ENCODE measurements at regions not wholly inside any gene's neighbourhood (a gene's known extent, or its start where the extent isn't known, plus 50 kb on each side); places are given as distances from the start of the nearest gene placed in this dataset.

GRCh38 chr6:99165838-99166237, 183.6 kb downstream of the FAXC start:
- no peak for DNase-seq (ENCODE audit: low read depth)
- H3K4me3 ChIP-seq (ENCODE audit: low read depth, low read length): no peak overlapping the region
- TF ChIP-seq CTCF (IDR thresholded peaks at IDR 0.05; ENCODE audit: insufficient read depth, low read depth, low read length): no peak

- no peak for DNase-seq (ENCODE audit: low read depth)
- no peak overlapping the region for H3K4me3 ChIP-seq (ENCODE audit: low read depth, low read length)
- TF ChIP-seq CTCF (IDR thresholded peaks at IDR 0.05; ENCODE audit: insufficient read depth, low read depth, low read length): no peak
These were observed 197.2 kb downstream of the FAXC start for GRCh38 chr6:99152347-99152643.

- H3K4me3 ChIP-seq (ENCODE audit: low read depth, low read length): no peak overlapping the region
- peak; percentile 4 for DNase-seq (ENCODE audit: low read depth)
- TF ChIP-seq CTCF (IDR thresholded peaks at IDR 0.05; ENCODE audit: insufficient read depth, low read depth, low read length): peak; percentile 68
These were observed 197.7 kb downstream of the FAXC start for GRCh38 chr6:99151634-99152346.

- TF ChIP-seq CTCF (IDR thresholded peaks at IDR 0.05; ENCODE audit: insufficient read depth, low read depth, low read length): no peak
These were observed 200.7 kb downstream of the FAXC start for GRCh38 chr6:99148761-99149160.

GRCh38 chr6:99148111-99148510, 200.4 kb upstream of the FBXL4 start:
- DNase-seq (ENCODE audit: low read depth): no peak
- TF ChIP-seq CTCF (IDR thresholded peaks at IDR 0.05; ENCODE audit: insufficient read depth, low read depth, low read length): no peak
- H3K4me3 ChIP-seq (ENCODE audit: low read depth, low read length): no peak overlapping the region

More at GRCh38 chr6:99148761-99149160, 200.7 kb downstream of the FAXC start:
- DNase-seq (ENCODE audit: low read depth): no peak
- H3K4me3 ChIP-seq (ENCODE audit: low read depth, low read length): no peak overlapping the region

GRCh38 chr6:99147206-99147605, 199.5 kb upstream of the FBXL4 start:
- H3K4me3 ChIP-seq (ENCODE audit: low read depth, low read length): no peak overlapping the region
- TF ChIP-seq CTCF (IDR thresholded peaks at IDR 0.05; ENCODE audit: insufficient read depth, low read depth, low read length): no peak
- no peak for DNase-seq (ENCODE audit: low read depth)

GRCh38 chr6:99146711-99147110, 199.0 kb upstream of the FBXL4 start:
- no peak for DNase-seq (ENCODE audit: low read depth)
- H3K4me3 ChIP-seq (ENCODE audit: low read depth, low read length): no peak overlapping the region
- TF ChIP-seq CTCF (IDR thresholded peaks at IDR 0.05; ENCODE audit: insufficient read depth, low read depth, low read length): no peak
